Endothelial cell of umbilical vein (primary cell): ENCODE measurements at regions not wholly inside any gene's neighbourhood (a gene's known extent, or its start where the extent isn't known, plus 50 kb on each side); places are given as distances from the start of the nearest gene placed in this dataset.

Source experiments
- BruUV-seq: library from RNA; stranded (reverse); fragments of 400-500 nt; replicated peaks from 2 replicates; lab custom pipeline; 2021; lab: Mats Ljungman, UMichigan
- CTCF ChIA-PET: fragments of 300-600, 350-600 bp; sonication (Branson Sonifier 250); formaldehyde crosslinking; loops from one replicate; lab custom pipeline; 2021; ENCODE audit warnings: antibody characterized with exemption, inconsistent platforms; lab: Charles Lee
- POLR2A ChIA-PET: fragments of 300-600, 350-600 bp; sonication (Branson Sonifier 250); formaldehyde crosslinking; loops from one replicate; lab custom pipeline; 2021; ENCODE audit warnings: antibody characterized with exemption, inconsistent platforms; lab: Charles Lee
- DNase-seq: peaks from one replicate; pipeline ENCODE4 v3.0.0-alpha.2; 2011; ENCODE audit warnings: low read depth, low spot score
- FAIRE-seq: peaks from 2 replicates; lab custom pipeline; 2011; peaks lifted over from hg19 to GRCh38; lab: Jason Lieb, UNC
- H2AFZ ChIP-seq: 2 replicates; pipeline ENCODE4 v1.6.0; 2012; ENCODE audit warnings: low read depth, low read length, control low read depth, inconsistent platforms
- H3K27ac ChIP-seq: 2 replicates; pipeline ENCODE4 v1.5.1; 2011; ENCODE audit warnings: low read depth, mild to moderate bottlenecking, control low read depth, low read length, moderate library complexity; ENCODE audit not compliant: insufficient read depth
- H3K27me3 ChIP-seq, 2 experiments: 2 replicates each; pipeline versions ENCODE4 v1.6.0 to v1.6.1; 2011; ENCODE audit warnings: low read length in 2 of 2, mixed read lengths in 1 of 2; ENCODE audit not compliant: control insufficient read depth in 2 of 2, insufficient read depth in 2 of 2
- H3K36me3 ChIP-seq, 2 experiments: 2 replicates in 1 of 2; 3 replicates in 1 of 2; pipeline ENCODE4 v1.5.1; 2011; ENCODE audit warnings: low read length in 2 of 2, mild to moderate bottlenecking in 1 of 2, moderate library complexity in 1 of 2; ENCODE audit not compliant: control insufficient read depth in 2 of 2, insufficient read depth in 2 of 2; ENCODE audit errors: extremely low read depth in 1 of 2
- H3K4me1 ChIP-seq: 3 replicates; pipeline ENCODE4 v1.5.1; 2011; ENCODE audit warnings: mild to moderate bottlenecking, low read length; ENCODE audit not compliant: control insufficient read depth, insufficient read depth; ENCODE audit errors: extremely low read depth
- H3K4me2 ChIP-seq: 2 replicates; pipeline ENCODE4 v1.6.1; 2011; ENCODE audit warnings: low read length, control low read depth, mixed read lengths; ENCODE audit not compliant: insufficient read depth
- H3K4me3 ChIP-seq, 3 experiments: fragments of 200-600 bp in 1 of 3; sonication (generic), shearing (Covaris generic) in 1 of 3; replicated peaks in 1 of 3; 2 replicates each; pipeline ENCODE4 v1.5.1; 2011 to 2016; ENCODE audit warnings: control low read depth in 3 of 3, low read length in 3 of 3, mild to moderate bottlenecking in 2 of 3, inconsistent platforms in 1 of 3, low read depth in 1 of 3, moderate library complexity in 1 of 3; ENCODE audit not compliant: insufficient read depth in 1 of 3
- H3K79me2 ChIP-seq: 2 replicates; pipeline ENCODE4 v1.6.0; 2012; ENCODE audit warnings: low read length, inconsistent platforms; ENCODE audit not compliant: control insufficient read depth, insufficient read depth
- H3K9ac ChIP-seq: replicated peaks from 2 replicates; pipeline ENCODE3; 2011; ENCODE audit warnings: low read length, control low read depth; ENCODE audit not compliant: insufficient read depth; ENCODE audit errors: extremely low read depth
- H3K9me1 ChIP-seq: replicated peaks from 3 replicates; pipeline ENCODE4 v1.6.0; 2011; ENCODE audit warnings: mild to moderate bottlenecking, low read length; ENCODE audit not compliant: control insufficient read depth, insufficient read depth; ENCODE audit errors: extremely low read depth
- H3K9me3 ChIP-seq: replicated peaks from 2 replicates; pipeline ENCODE4 v1.5.1; 2012; ENCODE audit warnings: low read length, inconsistent platforms; ENCODE audit not compliant: control insufficient read depth, insufficient read depth
- H4K20me1 ChIP-seq: replicated peaks from 2 replicates; pipeline ENCODE3; 2011; ENCODE audit warnings: mild to moderate bottlenecking, low read length; ENCODE audit not compliant: control insufficient read depth, insufficient read depth; ENCODE audit errors: extremely low read depth
- EZH2 ChIP-seq: IDR thresholded peaks from 2 replicates; pipeline ENCODE4 v1.6.1; 2012; ENCODE audit warnings: borderline replicate concordance, low read depth, mild to moderate bottlenecking, moderate library complexity, low read length, inconsistent platforms; ENCODE audit not compliant: severe bottlenecking
- FOS ChIP-seq: IDR thresholded peaks from 2 replicates; pipeline ENCODE4 v1.6.1; 2011; ENCODE audit warnings: mild to moderate bottlenecking, low read length, moderate library complexity, borderline replicate concordance; ENCODE audit not compliant: insufficient read depth
- GATA2 ChIP-seq: IDR thresholded peaks from 2 replicates; pipeline ENCODE4 v1.7.0; 2011; ENCODE audit warnings: low read depth, mild to moderate bottlenecking, moderate library complexity, mixed read lengths, low read length; ENCODE audit not compliant: insufficient read length, insufficient read depth
- JUN ChIP-seq: IDR thresholded peaks from 2 replicates; pipeline ENCODE4 v1.6.1; 2011; ENCODE audit warnings: borderline replicate concordance, low read depth; ENCODE audit not compliant: insufficient read length, insufficient read depth
- MYC ChIP-seq: IDR thresholded peaks from one replicate; pipeline ENCODE4 v1.6.1; 2011; ENCODE audit warnings: mild to moderate bottlenecking, low read depth, low read length
- POLR2A ChIP-seq: IDR thresholded peaks from 2 replicates; pipeline ENCODE4 v1.6.1; 2012; ENCODE audit warnings: low read depth, mild to moderate bottlenecking, control low read depth, low read length
- POLR2AphosphoS5 ChIP-seq: IDR thresholded peaks from 2 replicates; pipeline ENCODE4 v1.6.1; 2012; ENCODE audit warnings: low read depth, mild to moderate bottlenecking, control low read depth, low read length, moderate library complexity; ENCODE audit not compliant: insufficient read depth
- dilution Hi-C: fragments of 300-500 bp; cut with MboI; formaldehyde crosslinking; loops from one replicate; pipeline ENCODE4 v1.15.0; 2019; ENCODE audit warnings: low sequenced_read_pairs; ENCODE audit not compliant: extremely low pct_ligation_motif_present
- intact Hi-C: fragments of 100-400 bp; cut with micrococcal nuclease; formaldehyde crosslinking; loops from one replicate; pipeline ENCODE4 v1.10.0; 2022
- TF ChIP-seq, protein P1 (sequence below): IDR thresholded peaks from 2 replicates; pipeline ENCODE4 v1.6.1; 2011; ENCODE audit not compliant: insufficient read depth, insufficient read length
- TF ChIP-seq, protein P2 (sequence below), 2 donors: IDR thresholded peaks; 1 replicate in 1 of 2; 2 replicates in 1 of 2; pipeline ENCODE4 v1.5.1; 2011; ENCODE audit warnings: low read length in 2 of 2, mild to moderate bottlenecking in 2 of 2, moderate library complexity in 2 of 2, control low read depth in 1 of 2, inconsistent platforms in 1 of 2, low read depth in 1 of 2; ENCODE audit not compliant: insufficient read depth in 1 of 2; ENCODE audit errors: extremely low read depth in 1 of 2

DNA sequence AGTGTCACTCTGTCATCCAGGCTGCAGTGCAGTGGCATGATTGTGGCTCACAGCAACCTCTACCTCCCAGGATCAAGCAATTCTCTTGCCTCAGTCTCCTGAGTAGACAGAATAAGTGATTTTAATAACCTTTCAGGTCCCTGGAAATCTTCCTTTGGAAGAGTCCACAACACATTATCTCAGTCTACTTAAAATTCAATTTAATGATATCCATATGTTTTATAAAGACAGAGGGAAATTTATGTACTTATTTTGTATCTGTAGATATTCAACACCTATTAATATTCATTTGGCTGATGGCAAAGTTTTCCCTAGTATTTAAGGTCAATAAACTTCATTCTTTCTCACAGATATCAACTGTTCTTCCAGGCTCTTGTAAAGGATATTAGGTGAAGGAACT is 881.4 kb upstream of the GJE1 start:
- Histone ChIP-seq H2AFZ (no peak overlapping the region), H3K9me1 (no peaks in the 10 kb centered on the region), H3K27ac (no peak overlapping the region), H3K4me1 (no peaks in the 10 kb centered on the region), H3K9ac (no peak overlapping the region), H4K20me1 (no peaks in the 10 kb centered on the region), H3K4me2 (no peak overlapping the region), H3K4me3 (no peak overlapping the region), H3K36me3 (no peaks in the 10 kb centered on the region), H3K9me3 (no peaks in the 10 kb centered on the region), H3K27me3 (no peaks in the 10 kb centered on the region), H3K79me2 (no peaks in the 10 kb centered on the region)
- POLR2A ChIA-PET: no interaction called here
- BruUV-seq: no TSS peak
- TF ChIP-seq EZH2 (no peak), POLR2A (no peak), GATA2 (no peak), MYC (no peak), FOS (no peak), JUN (no peak), POLR2AphosphoS5 (no peak)
- TF ChIP-seq, protein P1, sequence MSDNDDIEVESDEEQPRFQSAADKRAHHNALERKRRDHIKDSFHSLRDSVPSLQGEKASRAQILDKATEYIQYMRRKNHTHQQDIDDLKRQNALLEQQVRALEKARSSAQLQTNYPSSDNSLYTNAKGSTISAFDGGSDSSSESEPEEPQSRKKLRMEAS: no peak
- TF ChIP-seq, protein P2, sequence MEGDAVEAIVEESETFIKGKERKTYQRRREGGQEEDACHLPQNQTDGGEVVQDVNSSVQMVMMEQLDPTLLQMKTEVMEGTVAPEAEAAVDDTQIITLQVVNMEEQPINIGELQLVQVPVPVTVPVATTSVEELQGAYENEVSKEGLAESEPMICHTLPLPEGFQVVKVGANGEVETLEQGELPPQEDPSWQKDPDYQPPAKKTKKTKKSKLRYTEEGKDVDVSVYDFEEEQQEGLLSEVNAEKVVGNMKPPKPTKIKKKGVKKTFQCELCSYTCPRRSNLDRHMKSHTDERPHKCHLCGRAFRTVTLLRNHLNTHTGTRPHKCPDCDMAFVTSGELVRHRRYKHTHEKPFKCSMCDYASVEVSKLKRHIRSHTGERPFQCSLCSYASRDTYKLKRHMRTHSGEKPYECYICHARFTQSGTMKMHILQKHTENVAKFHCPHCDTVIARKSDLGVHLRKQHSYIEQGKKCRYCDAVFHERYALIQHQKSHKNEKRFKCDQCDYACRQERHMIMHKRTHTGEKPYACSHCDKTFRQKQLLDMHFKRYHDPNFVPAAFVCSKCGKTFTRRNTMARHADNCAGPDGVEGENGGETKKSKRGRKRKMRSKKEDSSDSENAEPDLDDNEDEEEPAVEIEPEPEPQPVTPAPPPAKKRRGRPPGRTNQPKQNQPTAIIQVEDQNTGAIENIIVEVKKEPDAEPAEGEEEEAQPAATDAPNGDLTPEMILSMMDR (IDR thresholded peaks at IDR 0.05; ENCODE audit: extremely low read depth in 1 of 2, insufficient read depth in 1 of 2, low read depth in 1 of 2, low read length in 2 of 2): no peak
- dilution Hi-C loops: no loop called here
- FAIRE-seq: no peak
- intact Hi-C loops: loop anchor here (5.0 kb wide), 1 partner anchor 861 kb away; no protein-coding TSS in a partner anchor
- no peak for DNase-seq
- CTCF ChIA-PET: no interaction called here
